Sigmoid colon (tissue), 4 donors: ENCODE measurements at regions not wholly inside any gene's neighbourhood (a gene's known extent, or its start where the extent isn't known, plus 50 kb on each side); places are given as distances from the start of the nearest gene placed in this dataset.

Source experiments
- CTCF ChIP-seq, 4 experiments: fragments of 450-650 bp in 3 of 4; fragments of 200-600 bp in 1 of 4; IDR thresholded peaks; one replicate each; pipeline ENCODE4 v1.5.1; 2016 to 2019; ENCODE audit warnings: antibody characterized with exemption in 4 of 4, mild to moderate bottlenecking in 3 of 4, moderate library complexity in 2 of 4
- EP300 ChIP-seq, 4 donors: sonication (generic); formaldehyde crosslinking; IDR thresholded peaks; one replicate each; pipeline ENCODE4 v1.6.1; 2017; ENCODE audit warnings: antibody characterized with exemption in 4 of 4
- POLR2A ChIP-seq, 2 donors: fragments of 450-650 bp; IDR thresholded peaks; one replicate each; pipeline ENCODE4 v1.6.1; 2016; ENCODE audit warnings: antibody characterized with exemption in 2 of 2, mild to moderate bottlenecking in 2 of 2, moderate library complexity in 2 of 2
- POLR2AphosphoS5 ChIP-seq, 4 donors: sonication (generic); formaldehyde crosslinking; IDR thresholded peaks; one replicate each; pipeline ENCODE4 v1.6.1; 2017; ENCODE audit warnings: antibody characterized with exemption in 4 of 4

GRCh38 chr2:129367107-129367506 is 612.4 kb upstream of the RAB6C start:
- TF ChIP-seq EP300 (IDR thresholded peaks at IDR 0.05) (no peak), CTCF (IDR thresholded peaks at IDR 0.05) (no peak), POLR2A (IDR thresholded peaks at IDR 0.05) (no peak), POLR2AphosphoS5 (IDR thresholded peaks at IDR 0.05) (no peak)
